ENCODE measurements at regions not wholly inside any gene's neighbourhood (a gene's known extent, or its start where the extent isn't known, plus 50 kb on each side); places are given as distances from the start of the nearest gene placed in this dataset.
"Not testable (repeated sequence)": the region's sequence is repeated elsewhere in the genome, so short reads cannot be mapped to it uniquely, and the experiment has no call there.

- H3K36me3 ChIP-seq (ENCODE audit: control insufficient read depth, insufficient read depth, low read length) = no peaks in the 10 kb centered on the region
- TF ChIP-seq, protein P1, sequence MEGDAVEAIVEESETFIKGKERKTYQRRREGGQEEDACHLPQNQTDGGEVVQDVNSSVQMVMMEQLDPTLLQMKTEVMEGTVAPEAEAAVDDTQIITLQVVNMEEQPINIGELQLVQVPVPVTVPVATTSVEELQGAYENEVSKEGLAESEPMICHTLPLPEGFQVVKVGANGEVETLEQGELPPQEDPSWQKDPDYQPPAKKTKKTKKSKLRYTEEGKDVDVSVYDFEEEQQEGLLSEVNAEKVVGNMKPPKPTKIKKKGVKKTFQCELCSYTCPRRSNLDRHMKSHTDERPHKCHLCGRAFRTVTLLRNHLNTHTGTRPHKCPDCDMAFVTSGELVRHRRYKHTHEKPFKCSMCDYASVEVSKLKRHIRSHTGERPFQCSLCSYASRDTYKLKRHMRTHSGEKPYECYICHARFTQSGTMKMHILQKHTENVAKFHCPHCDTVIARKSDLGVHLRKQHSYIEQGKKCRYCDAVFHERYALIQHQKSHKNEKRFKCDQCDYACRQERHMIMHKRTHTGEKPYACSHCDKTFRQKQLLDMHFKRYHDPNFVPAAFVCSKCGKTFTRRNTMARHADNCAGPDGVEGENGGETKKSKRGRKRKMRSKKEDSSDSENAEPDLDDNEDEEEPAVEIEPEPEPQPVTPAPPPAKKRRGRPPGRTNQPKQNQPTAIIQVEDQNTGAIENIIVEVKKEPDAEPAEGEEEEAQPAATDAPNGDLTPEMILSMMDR (IDR thresholded peaks at IDR 0.05; ENCODE audit: insufficient read depth, low read length, poor library complexity, severe bottlenecking) = no peak
Observed at GRCh38 chrX:40224658-40225057, 126.9 kb upstream of the BCOR start.

GRCh38 chrX:40222612-40223011 is 124.9 kb upstream of the BCOR start:
- not testable (repeated sequence) for H3K27me3 ChIP-seq (ENCODE audit: control insufficient read depth, insufficient read depth, low read length); H3K36me3 ChIP-seq (ENCODE audit: control insufficient read depth, insufficient read depth, low read length); H3K4me3 ChIP-seq (ENCODE audit: low read depth, low read length); DNase-seq (ENCODE audit: low read depth)

More at GRCh38 chrX:40224658-40225057, 126.9 kb upstream of the BCOR start:
- no peak for DNase-seq (ENCODE audit: low read depth)
- H3K27me3 ChIP-seq (ENCODE audit: control insufficient read depth, insufficient read depth, low read length) = no peaks in the 10 kb centered on the region
- no peak overlapping the region for H3K4me3 ChIP-seq (ENCODE audit: low read depth, low read length)

DNA sequence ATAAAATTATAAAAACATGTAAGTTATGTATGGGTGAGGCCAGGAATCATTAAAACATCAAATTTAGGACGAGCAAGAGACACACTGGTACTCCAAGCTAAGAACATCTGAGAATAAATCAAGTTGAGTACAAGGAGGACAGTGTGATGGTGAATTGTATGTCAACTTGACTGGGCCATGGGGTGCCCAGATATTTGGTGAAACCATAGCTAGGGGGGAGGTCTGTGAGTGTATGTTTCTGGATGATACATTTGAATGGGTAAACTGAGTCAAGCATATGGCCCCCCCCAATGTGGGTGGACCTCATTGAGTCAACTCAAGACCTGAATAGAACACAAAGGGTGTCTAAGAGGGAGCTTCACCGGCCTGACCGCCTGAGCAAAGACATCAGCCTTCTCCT is 115.3 kb upstream of the BCOR start:
- no peaks in the 10 kb centered on the region for H3K27me3 ChIP-seq (ENCODE audit: control insufficient read depth, insufficient read depth, low read length)
- no peaks in the 10 kb centered on the region for H3K36me3 ChIP-seq (ENCODE audit: control insufficient read depth, insufficient read depth, low read length)
- TF ChIP-seq, protein P1 (IDR thresholded peaks at IDR 0.05; ENCODE audit: insufficient read depth, low read length, poor library complexity, severe bottlenecking) = no peak
- DNase-seq (ENCODE audit: low read depth) = no peak
- H3K4me3 ChIP-seq (ENCODE audit: low read depth, low read length) = no peak overlapping the region

DNA sequence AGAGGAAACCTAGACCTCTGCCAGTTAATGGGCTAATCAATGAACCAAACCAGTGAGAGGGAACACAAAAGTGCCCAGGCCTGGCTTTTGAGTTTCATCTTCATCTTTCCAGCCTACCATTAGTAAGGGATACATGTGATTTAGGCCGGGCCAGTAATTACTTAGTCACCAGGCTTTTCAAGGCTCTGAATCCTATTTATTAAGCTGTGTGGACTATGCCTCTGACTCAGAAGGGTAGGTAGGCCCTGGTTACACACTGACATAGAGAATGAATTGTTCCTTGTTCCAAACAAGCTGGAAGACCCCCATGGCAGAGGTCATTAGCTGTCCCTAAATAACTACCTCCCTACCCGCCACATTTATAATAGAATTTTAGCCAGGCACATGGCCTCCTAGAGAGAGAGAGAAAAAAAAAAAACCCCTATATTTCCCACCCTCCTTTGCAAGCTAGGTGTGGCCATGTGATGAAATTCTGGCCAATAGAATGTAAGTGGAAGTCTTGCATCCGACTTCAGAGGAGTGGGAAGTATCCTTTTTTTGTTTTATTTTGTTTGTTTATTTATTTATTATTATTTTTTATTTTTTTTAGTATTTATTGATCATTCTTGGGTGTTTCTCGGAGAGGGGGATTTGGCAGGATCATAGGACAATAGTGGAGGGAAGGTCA is 112.3 kb upstream of the BCOR start:
- H3K27me3 ChIP-seq (ENCODE audit: control insufficient read depth, insufficient read depth, low read length) = no peaks in the 10 kb centered on the region
- no peaks in the 10 kb centered on the region for H3K36me3 ChIP-seq (ENCODE audit: control insufficient read depth, insufficient read depth, low read length)
- no peak overlapping the region for H3K4me3 ChIP-seq (ENCODE audit: low read depth, low read length)
- DNase-seq (ENCODE audit: low read depth) = no peak
- TF ChIP-seq, protein P1 (IDR thresholded peaks at IDR 0.05; ENCODE audit: insufficient read depth, low read length, poor library complexity, severe bottlenecking) = no peak

DNA sequence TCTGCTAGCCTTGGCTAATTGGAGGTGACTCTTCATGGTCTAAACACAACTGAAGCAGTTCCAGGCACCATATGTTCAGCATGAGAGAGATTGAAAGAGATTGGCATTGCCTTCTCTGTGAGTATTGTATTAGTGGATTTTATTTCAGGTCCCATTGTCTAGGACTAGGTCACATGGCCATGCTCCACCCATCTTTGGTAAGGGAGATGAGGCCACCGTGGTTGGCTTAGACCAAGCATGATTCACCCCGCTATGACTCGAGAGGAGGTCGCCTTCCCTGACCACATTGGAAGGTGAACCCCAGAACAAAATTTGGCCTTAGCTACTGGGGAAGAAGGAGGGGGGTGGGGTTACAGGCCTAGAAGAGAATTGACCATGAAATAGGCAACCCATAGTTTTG is 109.9 kb upstream of the BCOR start:
- no peak for DNase-seq (ENCODE audit: low read depth)
- Histone ChIP-seq H3K27me3 (ENCODE audit: control insufficient read depth, insufficient read depth, low read length) (no peaks in the 10 kb centered on the region), H3K4me3 (ENCODE audit: low read depth, low read length) (no peak overlapping the region), H3K36me3 (ENCODE audit: control insufficient read depth, insufficient read depth, low read length) (no peaks in the 10 kb centered on the region)
- TF ChIP-seq, protein P1 (IDR thresholded peaks at IDR 0.05; ENCODE audit: insufficient read depth, low read length, poor library complexity, severe bottlenecking) = no peak

DNA sequence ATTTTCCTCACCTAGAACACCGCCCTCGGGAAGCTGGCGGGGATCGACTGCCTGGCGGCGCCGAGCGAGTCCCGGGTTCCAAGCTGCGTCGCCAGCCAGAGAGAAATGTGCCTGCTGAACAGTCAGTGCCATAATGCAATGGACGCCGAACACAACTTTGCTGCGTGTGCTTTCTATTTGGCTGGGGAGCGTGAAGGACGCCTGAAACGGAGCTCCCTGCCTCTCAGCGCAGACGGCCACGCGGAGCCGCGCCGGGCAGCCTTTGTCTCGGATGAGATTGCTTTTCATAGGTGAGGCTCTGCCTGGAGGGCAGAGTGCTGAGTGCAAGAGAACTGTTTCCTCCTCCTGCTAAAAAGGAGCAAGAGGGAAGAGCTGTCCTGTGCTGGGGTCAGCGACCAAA is 107.7 kb upstream of the BCOR start:
- DNase-seq (ENCODE audit: low read depth) = no peak

More for the DNA sequence above, 107.7 kb upstream of the BCOR start:
- Histone ChIP-seq H3K27me3 (ENCODE audit: control insufficient read depth, insufficient read depth, low read length) (no peaks in the 10 kb centered on the region), H3K4me3 (ENCODE audit: low read depth, low read length) (no peak overlapping the region), H3K36me3 (ENCODE audit: control insufficient read depth, insufficient read depth, low read length) (no peaks in the 10 kb centered on the region)
- TF ChIP-seq, protein P1 (IDR thresholded peaks at IDR 0.05; ENCODE audit: insufficient read depth, low read length, poor library complexity, severe bottlenecking) = no peak
